Activated CD4-positive, alpha-beta memory T cell treated with anti-CD3 and anti-CD28 coated beads, Interleukin-2, amount 10 ng/mL, durations not matched to agents 7 days and 5 days (primary cell): ENCODE measurements at regions not wholly inside any gene's neighbourhood (a gene's known extent, or its start where the extent isn't known, plus 50 kb on each side); places are given as distances from the start of the nearest gene placed in this dataset.

ENCODE experiments used
- CTCF ChIA-PET: fragments of 350-600 bp; sonication (Branson Sonifier 250); formaldehyde crosslinking; loops from one replicate; lab custom pipeline; 2021; ENCODE audit warnings: antibody characterized with exemption, inconsistent platforms; lab: Charles Lee
- POLR2A ChIA-PET: fragments of 350-600 bp; sonication (Branson Sonifier 250); formaldehyde crosslinking; loops from one replicate; lab custom pipeline; 2021; ENCODE audit warnings: antibody characterized with exemption; lab: Charles Lee
- DNase-seq: peaks from one replicate; pipeline ENCODE4 v3.0.0-alpha.2; 2020
- H3K27ac Mint-ChIP-seq: one replicate; pipeline ENCODE4 v1.8.0; 2021; ENCODE audit warnings: mild to moderate bottlenecking, mixed read lengths
- H3K27me3 Mint-ChIP-seq: one replicate; pipeline ENCODE4 v1.8.0; 2021; ENCODE audit warnings: mixed read lengths
- H3K36me3 Mint-ChIP-seq: one replicate; pipeline ENCODE4 v1.8.0; 2021; ENCODE audit warnings: low read depth, mixed read lengths
- H3K4me1 Mint-ChIP-seq: one replicate; pipeline ENCODE4 v1.8.0; 2021; ENCODE audit warnings: mixed read lengths
- H3K4me3 Mint-ChIP-seq: one replicate; pipeline ENCODE4 v1.8.0; 2021; ENCODE audit warnings: mild to moderate bottlenecking, mixed read lengths
- H3K9me3 Mint-ChIP-seq: one replicate; pipeline ENCODE4 v1.8.0; 2021; ENCODE audit warnings: mixed read lengths

DNA sequence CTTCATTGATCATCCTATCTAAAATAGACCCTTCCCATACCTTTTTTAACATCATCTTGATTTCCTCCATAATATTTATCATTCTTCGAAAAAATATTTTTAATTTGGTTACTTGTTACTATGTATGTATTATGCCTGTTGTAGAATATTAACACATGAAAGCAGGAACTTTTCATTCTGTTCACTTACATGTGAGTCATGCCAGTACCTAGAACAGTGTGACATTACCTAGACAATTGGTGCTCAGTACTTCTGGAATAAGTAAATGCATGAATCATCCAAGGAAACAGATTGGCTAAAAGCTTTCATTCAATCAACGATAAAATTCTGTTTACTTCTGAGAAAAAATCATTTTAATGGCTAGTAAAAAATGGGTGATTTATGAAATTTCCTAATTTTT is 76.4 kb downstream of the CXXC4 start:
- no peak overlapping the region for H3K4me3 Mint-ChIP-seq
- no peak overlapping the region for H3K27ac Mint-ChIP-seq
- H3K4me1 Mint-ChIP-seq: no peaks in the 10 kb centered on the region
- CTCF ChIA-PET: no interaction called here
- DNase-seq: no peak
- no peaks in the 10 kb centered on the region for H3K27me3 Mint-ChIP-seq
- H3K9me3 Mint-ChIP-seq: no peaks in the 10 kb centered on the region
- H3K36me3 Mint-ChIP-seq: no peaks in the 10 kb centered on the region
- POLR2A ChIA-PET: no interaction called here

DNA sequence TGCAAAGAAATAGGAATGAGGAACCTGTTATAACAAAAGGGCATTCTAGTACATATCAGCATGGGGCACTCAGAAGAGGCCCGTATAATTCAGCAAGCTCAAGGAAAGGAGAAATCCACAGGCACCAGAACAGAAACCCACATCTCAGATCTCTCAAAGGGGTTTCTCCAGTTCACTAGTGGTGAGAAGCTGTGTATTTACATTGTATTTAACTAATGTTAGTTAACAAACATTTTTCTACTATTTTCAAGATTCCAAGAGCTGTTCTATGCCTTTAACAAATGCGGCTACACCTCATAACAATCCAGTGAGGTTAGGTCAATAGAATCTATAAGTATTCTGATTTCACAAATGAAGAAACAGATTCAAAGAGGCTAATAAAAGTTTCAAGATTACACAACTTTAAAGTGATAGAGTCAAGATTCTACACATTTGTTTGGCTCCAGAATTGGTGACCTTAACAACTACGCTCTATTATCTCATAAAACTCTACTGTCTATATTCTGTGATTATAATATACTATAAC is 77.3 kb downstream of the CXXC4 start:
- no peaks in the 10 kb centered on the region for H3K27me3 Mint-ChIP-seq
- H3K4me3 Mint-ChIP-seq: no peak overlapping the region
- H3K27ac Mint-ChIP-seq: no peak overlapping the region
- no peaks in the 10 kb centered on the region for H3K36me3 Mint-ChIP-seq
- no peaks in the 10 kb centered on the region for H3K9me3 Mint-ChIP-seq
- H3K4me1 Mint-ChIP-seq: no peaks in the 10 kb centered on the region
- ChIA-PET POLR2A (no interaction called here), CTCF (no interaction called here)
- DNase-seq: no peak

DNA sequence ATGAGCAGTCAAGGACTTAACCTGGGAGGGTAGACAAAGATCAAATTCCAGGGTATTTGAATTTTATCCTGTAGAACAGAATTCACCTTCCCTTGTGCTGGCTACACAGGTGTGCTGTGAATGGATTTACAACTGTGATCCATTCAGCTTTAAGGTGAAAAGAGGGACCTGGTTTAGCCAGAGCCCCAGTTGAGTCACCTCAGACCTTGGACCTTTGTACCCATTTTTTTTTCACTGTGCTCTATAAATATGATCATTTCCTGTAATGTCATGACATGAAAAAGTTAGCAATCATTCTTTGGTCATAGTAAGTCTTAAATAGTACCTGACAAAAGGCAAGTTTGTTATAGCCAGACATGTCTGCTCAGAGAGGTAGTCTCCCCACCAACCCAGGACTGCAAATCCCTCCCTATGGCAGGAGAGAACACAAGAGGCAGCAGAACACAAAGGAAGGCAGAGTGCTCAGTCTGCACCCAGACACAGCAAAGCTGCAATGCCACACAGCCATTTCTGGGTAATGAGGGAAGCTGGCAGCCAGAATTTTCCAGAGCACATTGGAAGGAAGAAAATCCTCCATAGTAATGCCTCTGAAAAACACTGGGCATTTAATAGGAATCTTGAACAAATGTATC is 77.9 kb downstream of the CXXC4 start:
- H3K36me3 Mint-ChIP-seq: no peaks in the 10 kb centered on the region
- no peaks in the 10 kb centered on the region for H3K9me3 Mint-ChIP-seq
- H3K27me3 Mint-ChIP-seq: no peaks in the 10 kb centered on the region
- ChIA-PET CTCF (no interaction called here), POLR2A (no interaction called here)
- H3K27ac Mint-ChIP-seq: no peak overlapping the region
- DNase-seq: no peak
- H3K4me3 Mint-ChIP-seq: no peak overlapping the region
- H3K4me1 Mint-ChIP-seq: no peaks in the 10 kb centered on the region

DNA sequence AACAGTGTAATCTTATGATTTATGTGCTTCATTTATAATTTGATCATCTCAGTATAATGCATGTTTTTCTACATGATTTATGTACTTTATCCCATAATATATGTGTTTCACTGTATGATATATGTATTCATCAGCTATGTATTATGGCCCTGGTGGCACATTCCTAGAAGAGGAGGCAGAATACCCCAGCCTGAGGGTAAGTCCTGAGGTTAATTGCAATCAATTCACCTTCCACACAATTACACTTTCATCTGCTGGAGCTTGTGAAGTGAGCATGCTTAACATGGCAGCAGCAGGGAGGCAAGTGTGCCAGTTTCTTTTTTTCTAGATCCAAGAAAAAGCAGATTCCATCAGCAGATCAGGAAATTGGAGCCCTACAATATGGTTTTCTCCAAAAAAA is 81.2 kb downstream of the CXXC4 start:
- CTCF ChIA-PET: no interaction called here
- Mint-ChIP-seq H3K27me3 (no peaks in the 10 kb centered on the region), H3K4me1 (no peaks in the 10 kb centered on the region), H3K9me3 (no peaks in the 10 kb centered on the region), H3K4me3 (no peak overlapping the region), H3K36me3 (no peaks in the 10 kb centered on the region), H3K27ac (no peak overlapping the region)
- POLR2A ChIA-PET: no interaction called here
- DNase-seq: no peak

DNA sequence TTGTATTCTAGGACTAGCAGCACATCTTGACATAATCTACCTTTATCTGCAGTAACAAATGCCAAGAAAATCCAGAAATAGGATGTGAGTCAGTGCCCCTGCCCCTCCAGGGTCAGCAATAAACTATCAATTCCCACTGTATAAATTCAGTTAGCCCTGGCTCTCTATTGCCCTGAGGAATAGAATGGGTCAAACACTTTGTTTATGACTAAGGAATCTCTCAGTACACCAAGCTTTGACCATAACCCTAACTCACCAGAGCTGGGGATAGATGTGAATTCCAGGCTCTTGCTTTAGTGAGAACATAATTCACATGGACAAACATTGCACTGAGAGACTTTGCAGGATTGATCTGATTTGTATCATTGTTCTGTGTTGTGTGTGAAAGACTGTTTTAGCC is 82.3 kb downstream of the CXXC4 start:
- H3K9me3 Mint-ChIP-seq: no peaks in the 10 kb centered on the region
- no peaks in the 10 kb centered on the region for H3K4me1 Mint-ChIP-seq
- H3K27ac Mint-ChIP-seq: no peak overlapping the region
- ChIA-PET POLR2A (no interaction called here), CTCF (no interaction called here)
- no peaks in the 10 kb centered on the region for H3K27me3 Mint-ChIP-seq
- H3K36me3 Mint-ChIP-seq: no peaks in the 10 kb centered on the region
- no peak for DNase-seq
- no peak overlapping the region for H3K4me3 Mint-ChIP-seq

DNA sequence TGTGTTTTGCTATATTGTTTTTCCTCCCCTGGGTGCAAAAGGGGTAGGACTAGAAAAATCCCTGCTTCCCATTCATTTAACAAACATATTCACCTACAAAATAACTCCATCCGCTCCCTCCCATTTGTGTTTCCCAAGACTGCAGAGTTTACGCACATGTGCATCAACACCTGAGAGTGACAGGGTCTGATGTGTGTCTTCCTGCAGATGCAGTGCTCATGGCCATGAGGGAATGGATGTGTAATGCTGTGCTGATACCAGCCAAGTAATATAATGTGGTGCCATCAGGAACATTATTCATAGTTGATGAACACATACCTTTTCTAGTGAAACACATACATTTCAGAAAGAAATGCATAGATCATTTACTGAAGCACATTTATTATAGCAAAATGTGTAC is 83.2 kb downstream of the CXXC4 start:
- Mint-ChIP-seq H3K27me3 (no peaks in the 10 kb centered on the region), H3K36me3 (no peaks in the 10 kb centered on the region), H3K27ac (no peak overlapping the region), H3K9me3 (no peaks in the 10 kb centered on the region), H3K4me3 (no peak overlapping the region), H3K4me1 (no peaks in the 10 kb centered on the region)
- ChIA-PET POLR2A (no interaction called here), CTCF (no interaction called here)
- DNase-seq: no peak

DNA sequence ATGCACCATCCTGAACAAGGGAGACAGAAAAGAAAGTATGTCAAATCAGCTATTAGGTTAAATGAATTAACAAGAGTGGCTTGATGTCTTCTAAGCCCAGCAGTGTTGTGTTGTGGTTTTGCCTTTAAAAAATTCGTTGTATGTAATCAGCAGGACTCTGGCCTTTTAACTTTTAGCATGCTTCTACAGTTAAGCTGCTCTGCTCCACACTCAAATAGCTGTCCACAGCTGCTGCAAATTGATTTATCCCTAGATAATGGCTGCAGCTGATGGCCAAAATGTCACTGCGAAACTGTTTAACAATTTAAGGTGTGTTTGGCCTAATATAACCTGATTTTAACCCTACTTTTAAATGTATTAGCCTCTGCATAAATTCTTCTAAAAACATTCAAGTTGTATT is 85.8 kb downstream of the CXXC4 start:
- CTCF ChIA-PET: no interaction called here
- POLR2A ChIA-PET: no interaction called here
- no peaks in the 10 kb centered on the region for H3K36me3 Mint-ChIP-seq
- no peak overlapping the region for H3K27ac Mint-ChIP-seq
- no peaks in the 10 kb centered on the region for H3K9me3 Mint-ChIP-seq
- DNase-seq: no peak
- H3K27me3 Mint-ChIP-seq: no peaks in the 10 kb centered on the region
- H3K4me3 Mint-ChIP-seq: no peak overlapping the region
- no peaks in the 10 kb centered on the region for H3K4me1 Mint-ChIP-seq

DNA sequence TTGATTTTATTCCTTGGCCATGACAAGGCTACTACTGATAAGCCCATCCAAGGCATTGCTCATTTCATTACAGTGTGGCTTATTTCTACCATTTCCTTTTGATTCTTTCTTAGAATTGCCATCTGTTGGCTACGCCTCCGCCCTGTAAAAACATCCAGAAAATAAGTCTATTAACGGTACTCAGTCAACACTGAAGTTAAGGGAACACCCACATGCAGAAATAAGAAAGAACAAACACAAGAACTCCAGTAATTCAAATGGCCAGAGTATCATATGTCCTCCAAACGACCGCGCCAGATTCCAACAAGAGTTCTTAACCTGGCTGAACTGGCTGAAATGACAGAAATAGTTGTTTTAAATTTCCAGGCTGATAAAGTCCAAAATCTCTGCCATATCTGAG is 90.3 kb downstream of the CXXC4 start:
- H3K4me1 Mint-ChIP-seq: no peaks in the 10 kb centered on the region
- no peaks in the 10 kb centered on the region for H3K36me3 Mint-ChIP-seq
- ChIA-PET POLR2A (no interaction called here), CTCF (no interaction called here)
- H3K27me3 Mint-ChIP-seq: no peaks in the 10 kb centered on the region
- H3K27ac Mint-ChIP-seq: no peak overlapping the region
- no peak overlapping the region for H3K4me3 Mint-ChIP-seq
- DNase-seq: no peak
- no peaks in the 10 kb centered on the region for H3K9me3 Mint-ChIP-seq

DNA sequence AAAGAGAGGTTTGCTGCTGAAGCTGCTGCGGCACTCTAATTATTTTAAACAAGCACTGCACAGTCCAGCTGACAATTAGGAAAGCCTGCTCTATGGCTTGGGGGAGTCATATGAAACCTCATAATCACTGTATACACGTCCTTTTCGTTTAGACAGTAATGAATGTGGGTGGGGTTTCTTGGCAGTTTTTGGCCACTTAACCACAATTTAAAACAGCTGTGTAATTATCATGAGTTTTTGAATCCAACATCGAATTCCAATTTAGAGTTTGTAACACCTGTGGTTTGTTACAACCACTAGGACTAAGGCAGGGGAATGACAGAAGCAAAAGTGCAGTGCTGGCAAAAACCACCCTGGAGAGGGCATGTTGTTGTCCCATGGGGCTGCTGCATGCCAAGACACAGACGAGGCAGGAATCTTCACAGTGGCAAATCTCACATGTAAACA is 99.5 kb downstream of the CXXC4 start:
- Mint-ChIP-seq H3K4me3 (no peak overlapping the region), H3K27ac (no peak overlapping the region), H3K36me3 (no peaks in the 10 kb centered on the region), H3K27me3 (no peaks in the 10 kb centered on the region), H3K4me1 (no peaks in the 10 kb centered on the region), H3K9me3 (peaks cover 2% of the 10 kb centered on the region)
- POLR2A ChIA-PET: no interaction called here
- CTCF ChIA-PET: no interaction called here
- no peak for DNase-seq

DNA sequence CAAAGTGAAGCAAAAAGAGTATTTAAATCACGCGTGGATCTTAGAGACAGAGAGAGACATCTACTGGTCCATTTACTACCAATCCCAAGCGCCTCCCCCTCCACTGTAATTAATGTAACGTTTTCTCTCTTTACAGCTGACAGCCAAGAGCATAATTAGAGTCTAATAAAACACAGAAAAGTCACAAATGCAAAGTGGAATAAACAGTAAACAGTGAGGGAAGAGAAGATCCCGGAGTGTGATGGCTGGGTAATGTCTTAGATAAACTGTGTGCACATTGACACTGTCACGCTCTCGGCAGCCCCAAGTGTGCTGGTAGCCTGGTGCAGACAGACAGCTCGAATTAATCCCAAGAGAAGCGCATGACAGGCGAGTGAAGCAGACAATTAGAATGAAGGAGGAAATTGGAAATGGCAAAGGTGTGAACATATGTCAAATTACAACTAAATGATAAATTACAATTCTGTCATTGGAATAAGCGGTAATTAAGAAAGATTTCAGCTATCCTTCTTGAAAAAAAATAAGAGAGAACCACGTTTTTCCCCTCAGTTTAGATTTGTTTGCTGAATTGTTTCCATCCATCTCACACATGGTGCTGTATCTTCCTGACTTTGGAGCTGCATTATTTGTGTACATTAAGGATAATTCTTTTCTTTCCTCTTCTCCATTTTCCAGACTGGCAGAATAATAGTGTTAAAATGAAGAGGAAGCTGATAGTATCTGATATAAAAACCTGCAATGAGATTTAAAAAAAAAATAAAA is 100.1 kb downstream of the CXXC4 start:
- CTCF ChIA-PET: no interaction called here
- POLR2A ChIA-PET: no interaction called here
- no peak for DNase-seq
- H3K27me3 Mint-ChIP-seq: no peaks in the 10 kb centered on the region
- no peaks in the 10 kb centered on the region for H3K36me3 Mint-ChIP-seq
- peaks cover 2% of the 10 kb centered on the region for H3K9me3 Mint-ChIP-seq
- no peak overlapping the region for H3K4me3 Mint-ChIP-seq
- H3K4me1 Mint-ChIP-seq: no peaks in the 10 kb centered on the region
- H3K27ac Mint-ChIP-seq: no peak overlapping the region

DNA sequence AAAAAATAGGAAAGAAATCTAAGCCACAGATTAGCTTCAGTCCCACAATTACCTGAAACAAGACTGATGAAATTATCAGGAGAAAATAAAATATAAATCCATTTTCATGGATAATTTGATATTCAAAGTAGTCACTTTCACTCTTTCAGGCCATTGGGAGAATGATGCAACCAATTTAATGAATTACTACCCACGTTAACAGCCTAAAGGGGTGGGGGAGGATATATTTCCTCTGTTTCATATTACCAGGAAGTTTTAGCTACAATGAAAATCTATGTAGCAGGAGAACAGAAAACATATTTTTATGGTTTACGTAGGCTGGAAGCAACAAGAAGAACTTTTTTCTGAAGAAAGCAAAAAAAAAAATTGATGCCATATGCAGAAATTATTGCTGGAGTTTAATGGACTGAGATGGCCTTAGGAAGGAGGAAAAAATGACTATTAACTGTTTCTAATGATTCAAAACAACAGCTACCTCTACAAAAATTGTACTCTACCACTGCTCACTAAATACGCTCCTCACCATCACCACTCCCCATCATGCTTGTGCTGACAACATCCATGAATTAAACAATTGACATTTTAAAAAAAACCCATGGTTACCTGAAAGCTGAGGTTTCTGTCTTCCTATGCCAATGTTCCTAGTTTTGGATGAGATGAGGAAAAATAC is 100.9 kb downstream of the CXXC4 start:
- no peak for DNase-seq
- Mint-ChIP-seq H3K27me3 (no peaks in the 10 kb centered on the region), H3K36me3 (no peaks in the 10 kb centered on the region), H3K27ac (no peak overlapping the region), H3K4me1 (no peaks in the 10 kb centered on the region), H3K9me3 (peaks cover 2% of the 10 kb centered on the region), H3K4me3 (no peak overlapping the region)
- CTCF ChIA-PET: no interaction called here
- POLR2A ChIA-PET: no interaction called here

DNA sequence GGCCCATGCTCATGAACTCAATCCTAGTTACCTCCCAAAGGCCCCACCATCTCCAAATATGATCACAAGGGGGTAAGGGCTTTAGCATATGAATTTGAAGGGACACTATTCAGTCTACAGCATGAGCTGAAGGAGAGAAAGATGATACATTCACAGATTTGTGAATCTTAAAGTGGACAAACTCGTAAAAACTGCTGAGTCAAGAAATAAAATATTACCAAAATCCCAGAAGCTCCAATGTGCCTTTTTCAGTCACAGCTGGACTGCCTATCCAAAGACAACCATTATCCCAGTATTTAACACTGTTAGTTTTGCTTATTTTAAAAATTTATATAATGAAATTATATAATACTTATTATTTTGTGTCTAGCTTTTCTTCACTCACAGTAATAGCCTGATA is 109.0 kb downstream of the CXXC4 start:
- no peaks in the 10 kb centered on the region for H3K36me3 Mint-ChIP-seq
- H3K4me3 Mint-ChIP-seq: no peak overlapping the region
- no peak for DNase-seq
- H3K4me1 Mint-ChIP-seq: no peaks in the 10 kb centered on the region
- POLR2A ChIA-PET: no interaction called here
- no peak overlapping the region for H3K27ac Mint-ChIP-seq
- no peaks in the 10 kb centered on the region for H3K9me3 Mint-ChIP-seq
- CTCF ChIA-PET: no interaction called here
- no peaks in the 10 kb centered on the region for H3K27me3 Mint-ChIP-seq

DNA sequence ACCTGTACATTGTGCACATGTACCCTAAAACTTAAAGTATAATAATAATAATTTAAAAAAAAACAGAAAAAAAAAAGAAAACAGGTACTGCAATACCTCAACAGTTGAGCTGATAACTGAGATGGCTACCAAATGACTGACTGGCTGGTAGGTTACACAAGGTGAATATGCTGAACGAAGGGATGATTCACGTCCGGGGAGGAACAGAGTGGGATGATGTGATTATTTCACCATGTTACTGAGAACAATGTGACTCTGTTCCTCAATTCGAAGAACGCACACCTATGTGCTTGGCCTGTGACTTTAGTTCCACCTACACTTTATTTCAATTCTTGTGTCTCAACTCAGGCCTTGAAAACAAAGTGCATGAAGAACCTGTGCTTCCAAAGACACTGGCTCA is 111.7 kb downstream of the CXXC4 start:
- no peaks in the 10 kb centered on the region for H3K4me1 Mint-ChIP-seq
- no peaks in the 10 kb centered on the region for H3K36me3 Mint-ChIP-seq
- H3K9me3 Mint-ChIP-seq: no peaks in the 10 kb centered on the region
- ChIA-PET POLR2A (no interaction called here), CTCF (no interaction called here)
- no peak overlapping the region for H3K4me3 Mint-ChIP-seq
- no peaks in the 10 kb centered on the region for H3K27me3 Mint-ChIP-seq
- DNase-seq: no peak
- H3K27ac Mint-ChIP-seq: no peak overlapping the region
